ENCODE measurements at regions not wholly inside any gene's neighbourhood (a gene's known extent, or its start where the extent isn't known, plus 50 kb on each side); places are given as distances from the start of the nearest gene placed in this dataset.

- ATAC-seq (ENCODE audit: low read depth) (no peak), DNase-seq (no peak)
- H3K9me3 Mint-ChIP-seq, result no peaks in the 10 kb centered on the region
- no peaks in the 10 kb centered on the region for H3K27me3 Mint-ChIP-seq
- no peak for TF ChIP-seq CTCF (IDR thresholded peaks at IDR 0.05)
- H3K4me1 Mint-ChIP-seq, result peaks cover 14% of the 10 kb centered on the region
- ChIA-PET POLR2A (interaction anchor here (0.6 to 11.7 kb wide), 13 partner anchors 12 to 1818 kb away, joined by 3 to 1167 read pairs (median 64); a partner anchor contains a TSS), CTCF (interaction anchor here (1.5 kb wide), 1 partner anchor 50 kb away, joined by 4 read pairs; a partner anchor contains a TSS)
- no peak overlapping the region for H3K27ac Mint-ChIP-seq
- intact Hi-C loops (cut with micrococcal nuclease), result loop anchor here (5.0 to 10.0 kb wide), 6 partner anchors 297 to 1815 kb away; a partner anchor contains a TSS
- peaks cover 7% of the 10 kb centered on the region for H3K36me3 Mint-ChIP-seq (ENCODE audit: low read depth)
- H3K4me3 Mint-ChIP-seq, result no peak overlapping the region
These were observed 72.3 kb downstream of the OR2B2 start for GRCh38 chr6:27839626-27840475.

DNA sequence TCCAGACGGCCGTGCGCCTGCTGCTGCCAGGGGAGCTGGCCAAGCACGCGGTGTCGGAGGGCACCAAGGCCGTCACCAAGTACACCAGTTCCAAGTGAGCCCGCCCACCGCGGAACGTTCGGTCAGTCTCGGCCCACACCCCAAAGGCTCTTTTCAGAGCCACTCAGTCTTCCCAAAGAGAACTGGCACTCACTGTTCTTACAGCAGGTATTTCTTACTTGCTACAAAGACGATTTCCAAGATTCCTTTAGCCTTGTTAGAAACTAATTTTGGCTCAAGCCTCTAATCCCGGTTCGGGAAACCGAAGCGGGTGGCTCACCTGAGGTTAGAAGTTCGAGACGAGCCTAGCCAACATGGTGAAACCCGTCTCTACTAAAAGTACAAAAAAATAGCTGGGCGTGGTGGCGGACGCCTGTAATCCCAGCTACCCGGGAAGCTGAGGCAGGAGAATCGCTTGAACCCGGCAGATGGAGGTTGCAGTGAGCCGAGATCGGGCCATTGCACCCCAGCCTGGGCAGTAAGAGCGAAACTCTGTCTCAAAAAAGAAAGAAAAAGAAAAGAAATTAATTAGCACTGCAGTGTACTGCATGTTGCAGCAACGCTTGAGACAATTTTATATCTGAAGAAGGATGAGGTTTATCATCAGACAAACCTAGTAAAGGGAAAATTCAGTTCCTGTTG lies 73.1 kb downstream of the OR2B2 start:
- H3K36me3 Mint-ChIP-seq (ENCODE audit: low read depth), result peaks cover 11% of the 10 kb centered on the region
- no peaks in the 10 kb centered on the region for H3K27me3 Mint-ChIP-seq
- DNase-seq, result no peak
- H3K4me1 Mint-ChIP-seq, result peaks cover 18% of the 10 kb centered on the region
- TF ChIP-seq CTCF (IDR thresholded peaks at IDR 0.05), result no peak
- ATAC-seq (ENCODE audit: low read depth), result peak; percentile 1
- intact Hi-C loops (cut with micrococcal nuclease), result loop anchor here (1.0 to 10.0 kb wide), 13 partner anchors 24 to 1814 kb away; partner anchors contain the start of gene ZNF184
- no peak overlapping the region for H3K27ac Mint-ChIP-seq
- ChIA-PET CTCF (interaction anchor here (1.1 to 3.3 kb wide), 5 partner anchors 26 to 54 kb away, joined by 3 to 18 read pairs (median 11); a partner anchor contains a TSS), POLR2A (interaction anchor here (0.6 to 11.7 kb wide), 45 partner anchors 9 to 1847 kb away, joined by 3 to 1167 read pairs (median 12); partner anchors contain the start of genes ZKSCAN8, ZNF184 and ZSCAN12)
- no peaks in the 10 kb centered on the region for H3K9me3 Mint-ChIP-seq
- no peak overlapping the region for H3K4me3 Mint-ChIP-seq

GRCh38 chr6:27838058-27838944 lies 73.9 kb downstream of the OR2B2 start:
- Mint-ChIP-seq H3K4me3 (no peak overlapping the region), H3K27ac (no peak overlapping the region), H3K27me3 (no peaks in the 10 kb centered on the region), H3K36me3 (ENCODE audit: low read depth) (peaks cover 14% of the 10 kb centered on the region), H3K9me3 (no peaks in the 10 kb centered on the region), H3K4me1 (peaks cover 18% of the 10 kb centered on the region)
- DNase-seq (peak; percentile 73), ATAC-seq (ENCODE audit: low read depth) (peak; percentile 76)
- intact Hi-C loops (cut with micrococcal nuclease), result loop anchor here (1.0 to 10.0 kb wide), 13 partner anchors 23 to 1814 kb away; partner anchors contain the start of gene ZNF184
- ChIA-PET CTCF (interaction anchor here (0.6 to 3.3 kb wide), 10 partner anchors 27 to 1243 kb away, joined by 3 to 18 read pairs (median 6); a partner anchor contains a TSS), POLR2A (interaction anchor here (0.7 to 11.7 kb wide), 60 partner anchors 8 to 1846 kb away, joined by 3 to 1167 read pairs (median 8); partner anchors contain the start of genes TRIM27, ZKSCAN8, ZNF184 and ZSCAN12)
- TF ChIP-seq CTCF (IDR thresholded peaks at IDR 0.05), result no peak

GRCh38 chr6:27837625-27838057 lies 74.6 kb downstream of the OR2B2 start:
- intact Hi-C loops (cut with micrococcal nuclease), result loop anchor here (1.0 to 10.0 kb wide), 18 partner anchors 13 to 1813 kb away; partner anchors contain the start of gene ZNF184
- Mint-ChIP-seq H3K9me3 (no peaks in the 10 kb centered on the region), H3K36me3 (ENCODE audit: low read depth) (peaks cover 16% of the 10 kb centered on the region), H3K4me3 (no peak overlapping the region), H3K27ac (no peak overlapping the region), H3K27me3 (no peaks in the 10 kb centered on the region), H3K4me1 (peaks cover 18% of the 10 kb centered on the region)
- no peak for TF ChIP-seq CTCF (IDR thresholded peaks at IDR 0.05)
- CTCF ChIA-PET, result interaction anchor here (1.0 to 3.3 kb wide), 8 partner anchors 27 to 1242 kb away, joined by 3 to 18 read pairs (median 10); a partner anchor contains a TSS
- peak; percentile 10 for ATAC-seq (ENCODE audit: low read depth)
- POLR2A ChIA-PET, result interaction anchor here (0.6 to 11.7 kb wide), 62 partner anchors 7 to 1817 kb away, joined by 3 to 1167 read pairs (median 8); partner anchors contain the start of genes TRIM27, ZKSCAN8 and ZNF184
- DNase-seq, result no peak
